ENCODE measurements at regions not wholly inside any gene's neighbourhood (a gene's known extent, or its start where the extent isn't known, plus 50 kb on each side); places are given as distances from the start of the nearest gene placed in this dataset.

DNA sequence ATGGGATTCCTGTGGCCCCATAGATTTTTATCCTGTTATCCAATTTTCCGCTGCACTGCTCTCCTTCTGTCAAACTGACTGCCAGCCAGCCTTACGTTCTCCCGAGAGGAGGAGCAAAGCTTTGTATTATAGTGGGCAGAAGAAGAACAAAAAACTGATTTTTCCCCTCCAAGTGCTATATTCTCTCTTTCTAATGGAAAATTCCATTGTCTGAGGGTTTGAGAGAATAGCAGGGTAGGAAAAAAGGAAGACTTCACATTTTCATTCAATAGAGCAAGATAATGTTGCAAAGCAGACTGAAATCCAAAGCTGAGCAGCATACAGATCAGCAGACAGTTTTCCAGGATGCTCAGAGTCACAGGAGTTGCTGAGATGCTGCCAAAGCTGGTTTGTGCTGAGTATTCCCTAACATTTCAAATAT is 238.0 kb downstream of the UBE2E3 start:
- no peak overlapping the region for H3K4me3 ChIP-seq (ENCODE audit: low read depth, low read length)
- ChIA-PET POLR2A (no interaction called here), CTCF (no interaction called here)
- H3K27me3 ChIP-seq (ENCODE audit: control insufficient read depth, insufficient read depth, low read length) = no peaks in the 10 kb centered on the region
- TF ChIP-seq, protein P1, sequence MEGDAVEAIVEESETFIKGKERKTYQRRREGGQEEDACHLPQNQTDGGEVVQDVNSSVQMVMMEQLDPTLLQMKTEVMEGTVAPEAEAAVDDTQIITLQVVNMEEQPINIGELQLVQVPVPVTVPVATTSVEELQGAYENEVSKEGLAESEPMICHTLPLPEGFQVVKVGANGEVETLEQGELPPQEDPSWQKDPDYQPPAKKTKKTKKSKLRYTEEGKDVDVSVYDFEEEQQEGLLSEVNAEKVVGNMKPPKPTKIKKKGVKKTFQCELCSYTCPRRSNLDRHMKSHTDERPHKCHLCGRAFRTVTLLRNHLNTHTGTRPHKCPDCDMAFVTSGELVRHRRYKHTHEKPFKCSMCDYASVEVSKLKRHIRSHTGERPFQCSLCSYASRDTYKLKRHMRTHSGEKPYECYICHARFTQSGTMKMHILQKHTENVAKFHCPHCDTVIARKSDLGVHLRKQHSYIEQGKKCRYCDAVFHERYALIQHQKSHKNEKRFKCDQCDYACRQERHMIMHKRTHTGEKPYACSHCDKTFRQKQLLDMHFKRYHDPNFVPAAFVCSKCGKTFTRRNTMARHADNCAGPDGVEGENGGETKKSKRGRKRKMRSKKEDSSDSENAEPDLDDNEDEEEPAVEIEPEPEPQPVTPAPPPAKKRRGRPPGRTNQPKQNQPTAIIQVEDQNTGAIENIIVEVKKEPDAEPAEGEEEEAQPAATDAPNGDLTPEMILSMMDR (IDR thresholded peaks at IDR 0.05; ENCODE audit: low read depth, low read length) = no peak
- no peaks in the 10 kb centered on the region for H3K9me3 ChIP-seq (ENCODE audit: control insufficient read depth, insufficient read depth, low read length)
- H3K27ac ChIP-seq (ENCODE audit: low read depth, low read length) = no peak overlapping the region
- no peak for DNase-seq (ENCODE audit: low read depth, low spot score)

DNA sequence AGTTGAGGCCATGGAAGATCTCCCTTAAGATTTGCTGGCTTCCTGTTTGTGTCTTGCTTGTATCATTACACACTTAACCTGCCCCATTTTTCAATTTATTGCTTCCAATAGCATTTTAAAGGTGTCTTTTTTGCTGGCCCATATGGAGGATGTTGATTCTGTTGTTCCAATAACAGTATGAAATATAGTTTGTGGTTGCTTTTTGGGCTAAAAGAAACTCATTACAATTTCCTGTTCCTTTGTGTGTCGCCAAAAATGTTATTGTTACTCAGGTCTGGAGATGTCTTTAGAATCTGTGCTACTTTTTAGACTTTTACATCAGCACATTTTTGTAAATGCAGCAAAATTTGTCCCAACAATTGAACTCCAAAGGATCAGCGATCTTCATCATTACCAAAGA is 234.0 kb upstream of the ITGA4 start:
- POLR2A ChIA-PET = no interaction called here
- TF ChIP-seq, protein P1 (IDR thresholded peaks at IDR 0.05; ENCODE audit: low read depth, low read length) = no peak

DNA sequence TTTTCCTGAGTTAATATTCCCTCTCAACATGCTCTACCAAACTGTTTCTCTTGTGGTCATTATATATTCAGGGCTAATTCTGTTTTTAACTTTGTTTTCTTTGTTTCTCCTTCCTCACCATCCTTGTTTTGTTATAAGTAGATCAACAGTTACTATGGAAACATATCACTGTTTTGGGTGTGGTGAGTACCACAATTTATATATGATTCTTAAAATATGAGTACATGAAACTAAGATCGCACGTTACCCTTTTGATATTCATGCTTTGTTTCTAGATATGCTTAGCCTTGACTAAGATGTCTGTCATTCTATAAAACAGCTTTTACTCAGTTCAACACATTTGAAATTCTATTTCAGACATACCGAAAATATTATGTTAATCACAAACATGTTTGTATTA is 232.3 kb upstream of the ITGA4 start:
- CTCF ChIA-PET = no interaction called here
- POLR2A ChIA-PET = no interaction called here

More for the DNA sequence above, 234.0 kb upstream of the ITGA4 start:
- H3K9me3 ChIP-seq (ENCODE audit: control insufficient read depth, insufficient read depth, low read length) = no peaks in the 10 kb centered on the region
- no peak for DNase-seq (ENCODE audit: low read depth, low spot score)
- no peaks in the 10 kb centered on the region for H3K27me3 ChIP-seq (ENCODE audit: control insufficient read depth, insufficient read depth, low read length)
- H3K4me3 ChIP-seq (ENCODE audit: low read depth, low read length) = no peak overlapping the region
- no peak overlapping the region for H3K27ac ChIP-seq (ENCODE audit: low read depth, low read length)
- CTCF ChIA-PET = no interaction called here

DNA sequence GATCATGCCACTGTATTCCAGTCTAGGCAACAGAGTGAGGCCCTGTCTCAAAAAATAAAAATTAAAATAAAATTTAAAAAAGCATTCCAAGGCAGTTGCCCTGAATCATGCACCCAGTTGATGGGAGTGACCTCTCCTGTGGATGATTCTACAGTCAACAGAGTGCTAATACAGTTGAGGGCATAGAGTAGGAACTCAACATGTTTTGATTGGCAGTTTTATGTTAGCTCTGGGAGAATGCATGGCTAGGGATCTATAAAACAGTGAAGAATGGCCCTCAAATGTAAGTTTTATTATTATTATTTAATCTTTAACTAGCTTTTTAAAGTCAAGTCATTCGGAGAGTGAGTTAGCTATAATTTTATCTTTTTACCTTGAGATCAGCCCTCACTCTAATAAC is 228.5 kb upstream of the ITGA4 start:
- no peak for DNase-seq (ENCODE audit: low read depth, low spot score)
- H3K27ac ChIP-seq (ENCODE audit: low read depth, low read length) = no peak overlapping the region
- TF ChIP-seq, protein P1 (IDR thresholded peaks at IDR 0.05; ENCODE audit: low read depth, low read length) = no peak
- H3K4me3 ChIP-seq (ENCODE audit: low read depth, low read length) = no peak overlapping the region
- no peaks in the 10 kb centered on the region for H3K9me3 ChIP-seq (ENCODE audit: control insufficient read depth, insufficient read depth, low read length)
- POLR2A ChIA-PET = no interaction called here
- no peaks in the 10 kb centered on the region for H3K27me3 ChIP-seq (ENCODE audit: control insufficient read depth, insufficient read depth, low read length)
- CTCF ChIA-PET = no interaction called here

More for the DNA sequence above, 232.3 kb upstream of the ITGA4 start:
- no peaks in the 10 kb centered on the region for H3K9me3 ChIP-seq (ENCODE audit: control insufficient read depth, insufficient read depth, low read length)
- H3K27me3 ChIP-seq (ENCODE audit: control insufficient read depth, insufficient read depth, low read length) = no peaks in the 10 kb centered on the region
- H3K27ac ChIP-seq (ENCODE audit: low read depth, low read length) = no peak overlapping the region
- TF ChIP-seq, protein P1 (IDR thresholded peaks at IDR 0.05; ENCODE audit: low read depth, low read length) = no peak
- no peak for DNase-seq (ENCODE audit: low read depth, low spot score)
- H3K4me3 ChIP-seq (ENCODE audit: low read depth, low read length) = no peak overlapping the region

DNA sequence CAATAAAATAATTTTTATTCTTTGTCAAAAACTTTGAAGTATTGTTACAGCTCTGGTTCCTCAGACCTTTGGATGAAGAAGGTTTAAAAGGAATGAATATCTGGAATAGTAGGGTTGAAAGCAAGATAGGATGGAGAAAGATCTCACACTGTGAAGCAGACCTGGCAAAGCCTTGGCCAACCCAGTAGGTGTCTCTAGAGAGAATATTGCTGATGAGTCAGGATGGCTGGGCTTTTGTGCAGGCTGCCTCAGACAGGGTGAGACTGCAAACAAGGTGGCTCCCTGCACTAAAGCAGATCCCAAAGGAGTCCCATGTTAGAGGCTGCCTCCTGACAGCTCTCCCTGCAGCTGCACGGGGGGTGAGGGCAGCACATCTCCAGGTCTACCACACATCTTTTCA is 226.0 kb upstream of the ITGA4 start:
- DNase-seq (ENCODE audit: low read depth, low spot score) = no peak
- Histone ChIP-seq H3K27ac (ENCODE audit: low read depth, low read length) (no peak overlapping the region), H3K4me3 (ENCODE audit: low read depth, low read length) (no peak overlapping the region), H3K27me3 (ENCODE audit: control insufficient read depth, insufficient read depth, low read length) (no peaks in the 10 kb centered on the region), H3K9me3 (ENCODE audit: control insufficient read depth, insufficient read depth, low read length) (no peaks in the 10 kb centered on the region)
- POLR2A ChIA-PET = no interaction called here
- TF ChIP-seq, protein P1 (IDR thresholded peaks at IDR 0.05; ENCODE audit: low read depth, low read length) = no peak
- CTCF ChIA-PET = no interaction called here
